ENCODE measurements at regions not wholly inside any gene's neighbourhood (a gene's known extent, or its start where the extent isn't known, plus 50 kb on each side); places are given as distances from the start of the nearest gene placed in this dataset.

DNA sequence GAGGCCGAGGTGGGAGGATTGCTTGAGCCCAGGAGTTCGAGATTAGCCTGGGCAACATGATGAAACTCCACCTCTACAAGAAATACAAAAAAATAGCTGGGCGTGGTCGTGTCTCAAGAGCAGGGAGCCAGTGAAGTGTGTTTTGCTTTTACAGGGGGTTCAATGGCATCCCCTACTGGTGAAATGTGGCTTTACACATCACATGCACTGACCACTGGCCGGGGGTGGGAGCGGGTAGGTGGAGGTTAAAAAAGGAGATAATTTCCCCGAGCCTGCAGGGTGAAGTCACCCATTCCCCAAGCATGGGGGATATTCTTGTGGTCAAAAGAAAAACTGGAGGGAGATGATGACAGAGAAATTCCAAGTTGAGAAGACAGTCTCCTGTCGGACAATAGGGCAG is 63.6 kb upstream of the PWP1 start:
- no peak for DNase-seq (ENCODE audit: low spot score)

DNA sequence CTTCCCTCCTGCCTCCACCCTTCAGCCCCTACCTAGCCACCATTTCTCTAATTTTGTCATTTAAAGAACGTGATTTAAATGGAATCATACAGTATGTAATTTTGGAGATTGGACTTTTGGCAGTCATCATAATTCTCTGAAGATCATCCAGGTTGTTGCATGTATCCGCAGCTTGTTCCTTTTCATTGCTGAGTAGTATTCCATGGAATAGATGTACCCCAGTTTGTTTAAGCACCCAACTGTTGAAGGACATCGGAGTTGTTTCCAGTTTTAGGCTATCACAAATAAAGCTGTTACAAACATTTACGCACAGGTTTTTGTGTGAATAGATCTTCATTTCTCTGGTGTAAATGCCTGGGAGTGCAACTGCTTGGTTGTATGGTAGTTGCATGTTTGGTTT is 61.1 kb upstream of the PWP1 start:
- DNase-seq (ENCODE audit: low spot score) = no peak

DNA sequence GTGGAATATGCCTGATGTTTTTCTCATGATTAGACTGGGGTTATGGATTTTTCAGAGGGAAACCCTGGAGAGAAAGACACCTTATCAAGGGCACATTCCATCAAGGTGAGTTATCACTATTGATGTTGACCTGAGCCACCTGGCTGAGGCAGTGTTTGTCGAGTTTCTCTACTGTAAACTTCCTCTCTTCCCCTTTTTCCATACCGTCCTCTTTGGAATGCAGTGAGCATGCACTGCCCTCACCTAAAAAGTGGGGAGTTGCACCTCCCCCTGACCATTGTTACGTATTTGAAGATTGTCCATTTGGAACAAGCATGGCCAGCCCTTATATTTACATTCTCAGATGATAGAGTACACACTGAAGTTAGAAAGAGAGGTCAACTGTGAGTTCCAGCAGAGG is 53.9 kb upstream of the PWP1 start:
- no peak for DNase-seq (ENCODE audit: low spot score)

DNA sequence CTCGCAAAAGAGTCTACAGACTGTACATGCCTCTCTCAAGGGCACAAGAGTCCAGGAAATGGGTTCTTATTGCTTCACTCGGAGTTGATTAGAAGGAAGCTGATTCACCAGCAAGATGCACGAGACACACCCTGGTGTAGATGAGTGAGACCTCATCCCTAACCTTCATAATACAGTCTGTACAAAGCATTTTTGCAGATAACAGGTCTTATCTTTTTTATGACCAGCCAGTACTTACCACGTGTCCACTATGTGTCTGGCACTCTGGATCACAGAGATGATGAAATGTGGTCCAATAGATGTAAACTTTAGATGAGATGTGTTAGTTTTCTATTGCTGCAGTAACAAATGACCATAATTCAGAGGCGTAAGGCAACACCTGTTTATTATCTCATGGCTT is 53.4 kb upstream of the PWP1 start:
- DNase-seq (ENCODE audit: low spot score) = no peak

DNA sequence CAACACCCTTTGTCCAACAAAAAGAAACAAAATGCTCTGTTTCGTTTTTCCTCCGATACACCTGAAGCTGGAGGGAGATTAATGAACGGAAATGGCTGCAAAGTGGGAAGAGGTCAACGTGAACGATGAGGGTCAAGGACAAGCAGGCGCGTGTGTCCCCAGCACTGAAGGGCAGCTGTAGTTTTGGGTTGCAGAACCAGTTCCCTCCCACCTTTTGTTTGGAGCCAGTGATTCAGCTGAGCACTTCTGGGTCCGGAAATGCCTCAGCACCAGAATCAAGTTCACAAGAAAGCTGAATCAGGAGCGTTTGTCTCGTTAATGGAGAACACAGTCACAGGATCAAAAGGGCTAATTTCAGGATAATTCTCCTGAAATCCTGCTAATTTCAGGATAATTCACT is 51.1 kb upstream of the PWP1 start:
- no peak for DNase-seq (ENCODE audit: low spot score)

DNA sequence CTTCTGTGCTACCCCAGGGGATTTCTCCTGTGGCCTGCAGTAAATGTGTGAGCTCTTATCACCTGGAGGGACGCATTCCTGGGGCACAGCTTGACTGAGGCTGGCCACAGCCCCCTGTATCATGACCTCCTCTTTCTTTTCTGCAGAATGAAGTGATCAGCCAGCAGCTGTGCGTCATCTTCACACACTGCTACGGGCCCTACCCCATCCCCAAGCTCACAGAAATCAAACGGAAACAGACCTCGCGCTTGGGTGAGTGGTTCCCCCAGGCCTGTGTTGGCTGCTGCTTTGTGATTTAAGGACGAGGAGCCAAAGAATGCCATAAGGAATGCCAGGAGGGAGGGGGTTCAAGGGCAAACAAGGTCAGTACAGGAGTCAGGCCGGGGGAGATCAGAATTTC is 50.5 kb upstream of the PWP1 start:
- DNase-seq (ENCODE audit: low spot score) = no peak

Small RNAs in the stretch of these regions (small RNA-seq; reads per million reads assigned to genes)
- 0 to 0.16 reads per million in 2 experiments for gene RF00284
- gene RNA5SP371 = 0 reads per million in 2 experiments

Data from SK-N-DZ (cell line).